Right ventricle myocardium superior (tissue), 1 donor: ENCODE measurements at regions not wholly inside any gene's neighbourhood (a gene's known extent, or its start where the extent isn't known, plus 50 kb on each side); places are given as distances from the start of the nearest gene placed in this dataset.
"Not testable (repeated sequence)": the region's sequence is repeated elsewhere in the genome, so short reads cannot be mapped to it uniquely, and the experiment has no call there.

Experiments used
- ATAC-seq: fragments of 200-7000 bp; cut with Tn5 transposase; one replicate; pipeline ENCODE4 v1.9.1; 2020; ENCODE audit warnings: mild to moderate bottlenecking; ENCODE audit not compliant: poor library complexity
- DNase-seq: peaks from one replicate; pipeline ENCODE4 v3.0.0-alpha.2; 2020
- intact Hi-C: fragments of 100-400 bp; cut with DNase I; formaldehyde crosslinking; loops from one replicate; pipeline ENCODE4 v1.11.2; 2022
- donor health status: DM: no; HTN: yes; CAD: no; lungs with severe emphysema.

GRCh38 chr10:101280511-101280910 lies 51.2 kb upstream of the LBX1 start:
- intact Hi-C loops: loop anchor here (10.0 kb wide), 1 partner anchor 284 kb away; no protein-coding TSS in a partner anchor
- ATAC-seq: no peak
- no peak for DNase-seq

- intact Hi-C loops: loop anchor here (10.0 kb wide), 1 partner anchor 284 kb away; no protein-coding TSS in a partner anchor
- DNase-seq, ATAC-seq: not testable (repeated sequence)
Measured at GRCh38 chr10:101280921-101281320, 51.7 kb upstream of the LBX1 start.

- intact Hi-C loops: loop anchor here (10.0 kb wide), 1 partner anchor 282 kb away; no protein-coding TSS in a partner anchor
- DNase-seq (no peak), ATAC-seq (no peak)
Measured at GRCh38 chr10:101282947-101283346, 53.7 kb upstream of the LBX1 start.

GRCh38 chr10:101283762-101284100 lies 54.5 kb upstream of the LBX1 start:
- no peak for DNase-seq
- no peak for ATAC-seq
- intact Hi-C loops: loop anchor here (10.0 kb wide), 1 partner anchor 281 kb away; no protein-coding TSS in a partner anchor

- DNase-seq (no peak), ATAC-seq (peak; percentile 15)
- intact Hi-C loops: loop anchor here (10.0 kb wide), 1 partner anchor 281 kb away; no protein-coding TSS in a partner anchor
Measured at GRCh38 chr10:101284101-101284743, 55.0 kb upstream of the LBX1 start.

- intact Hi-C loops: loop anchor here (10.0 kb wide), 1 partner anchor 280 kb away; no protein-coding TSS in a partner anchor
- ATAC-seq (no peak), DNase-seq (no peak)
Measured at GRCh38 chr10:101284744-101285463, 55.6 kb upstream of the LBX1 start.

- no peak for ATAC-seq
- intact Hi-C loops: loop anchor here (10.0 kb wide), 1 partner anchor 279 kb away; no protein-coding TSS in a partner anchor
- DNase-seq: no peak
Measured at GRCh38 chr10:101285519-101286070, 56.3 kb upstream of the LBX1 start.

- ATAC-seq (no peak), DNase-seq (no peak)
- intact Hi-C loops: loop anchor here (10.0 kb wide), 1 partner anchor 278 kb away; no protein-coding TSS in a partner anchor
Measured at GRCh38 chr10:101286248-101287046, 57.2 kb upstream of the LBX1 start.

- intact Hi-C loops: loop anchor here (10.0 kb wide), 1 partner anchor 277 kb away; no protein-coding TSS in a partner anchor
- ATAC-seq: no peak
Measured at GRCh38 chr10:101287183-101287996, 58.1 kb upstream of the LBX1 start.

GRCh38 chr10:101287997-101288635 lies 58.9 kb upstream of the LBX1 start:
- intact Hi-C loops: loop anchor here (10.0 kb wide), 1 partner anchor 277 kb away; no protein-coding TSS in a partner anchor
- ATAC-seq (no peak), DNase-seq (no peak)

More at GRCh38 chr10:101287183-101287996, 58.1 kb upstream of the LBX1 start:
- DNase-seq: no peak

- ATAC-seq (no peak), DNase-seq (no peak)
- intact Hi-C loops: loop anchor here (10.0 kb wide), 1 partner anchor 275 kb away; no protein-coding TSS in a partner anchor
Measured at GRCh38 chr10:101289541-101289940, 60.3 kb upstream of the LBX1 start.

GRCh38 chr10:101290431-101290830 lies 61.2 kb upstream of the LBX1 start:
- ATAC-seq (no peak), DNase-seq (no peak)
- intact Hi-C loops: loop anchor here (5.0 to 10.0 kb wide), 2 partner anchors 78 to 154 kb away; no protein-coding TSS in a partner anchor

GRCh38 chr10:101290881-101291280 lies 61.6 kb upstream of the LBX1 start:
- DNase-seq: no peak
- intact Hi-C loops: loop anchor here (5.0 to 10.0 kb wide), 2 partner anchors 79 to 154 kb away; no protein-coding TSS in a partner anchor
- no peak for ATAC-seq

- ATAC-seq: peak; percentile 85
- peak; percentile 78 for DNase-seq
- intact Hi-C loops: loop anchor here (5.0 to 10.0 kb wide), 2 partner anchors 79 to 153 kb away; no protein-coding TSS in a partner anchor
Measured at GRCh38 chr10:101291331-101292193, 62.3 kb upstream of the LBX1 start.

GRCh38 chr10:101292194-101293006 lies 61.6 kb upstream of the BTRC start:
- ATAC-seq: peak; percentile 92
- no peak for DNase-seq
- intact Hi-C loops: loop anchor here (5.0 to 10.0 kb wide), 2 partner anchors 80 to 152 kb away; no protein-coding TSS in a partner anchor
